WTC11 (cell line): ENCODE measurements at regions not wholly inside any gene's neighbourhood (a gene's known extent, or its start where the extent isn't known, plus 50 kb on each side); places are given as distances from the start of the nearest gene placed in this dataset.

ENCODE experiments used
- FOXK1 ChIP-seq: sonication (generic); formaldehyde crosslinking; IDR thresholded peaks from 2 replicates; pipeline ENCODE4 v1.8.0; 2022; ENCODE audit warnings: mild to moderate bottlenecking, moderate library complexity, missing genetic modification reagents
- GABPB1 ChIP-seq: sonication (generic); formaldehyde crosslinking; IDR thresholded peaks from 2 replicates; pipeline ENCODE4 v1.8.1; 2023; ENCODE audit warnings: mild to moderate bottlenecking, missing genetic modification reagents
- TEAD4 ChIP-seq: sonication (generic); formaldehyde crosslinking; IDR thresholded peaks from 2 replicates; pipeline ENCODE4 v1.8.0; 2022; ENCODE audit warnings: mild to moderate bottlenecking, missing genetic modification reagents

GRCh38 chr6:65790666-65791065 is 83.6 kb upstream of the EYS start:
- no peak for TF ChIP-seq GABPB1 (CRISPR knock-in tag)
- no peak for TF ChIP-seq FOXK1 (CRISPR knock-in tag)
- TF ChIP-seq TEAD4 (CRISPR knock-in tag): no peak
